ENCODE measurements at regions not wholly inside any gene's neighbourhood (a gene's known extent, or its start where the extent isn't known, plus 50 kb on each side); places are given as distances from the start of the nearest gene placed in this dataset.
"Not testable (repeated sequence)": the region's sequence is repeated elsewhere in the genome, so short reads cannot be mapped to it uniquely, and the experiment has no call there.

- DNase-seq (ENCODE audit: low read depth in 2 of 2), result no peak
Measured at GRCh38 chr16:86344586-86344871, 165.8 kb upstream of the FOXF1 start.

DNA sequence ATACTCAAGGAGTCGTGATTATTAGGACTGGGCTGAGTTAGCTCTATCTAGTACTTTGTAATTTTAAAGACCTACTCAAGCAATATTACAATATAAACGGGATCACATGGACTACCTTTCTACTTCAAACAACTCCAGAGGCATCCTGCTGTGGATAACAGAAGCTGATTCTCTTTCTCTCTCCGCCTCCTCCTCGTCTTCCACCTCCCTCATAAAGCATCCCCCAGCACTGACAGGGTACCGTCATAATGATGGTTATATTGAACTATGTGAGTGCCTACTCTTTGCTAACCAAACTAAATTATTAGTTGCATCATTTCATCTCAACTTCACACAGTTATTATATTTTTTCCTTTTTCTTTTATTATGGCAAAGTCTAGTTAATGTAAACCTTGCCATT lies 165.4 kb upstream of the FOXF1 start:
- no peak for DNase-seq (ENCODE audit: low read depth in 2 of 2)

DNA sequence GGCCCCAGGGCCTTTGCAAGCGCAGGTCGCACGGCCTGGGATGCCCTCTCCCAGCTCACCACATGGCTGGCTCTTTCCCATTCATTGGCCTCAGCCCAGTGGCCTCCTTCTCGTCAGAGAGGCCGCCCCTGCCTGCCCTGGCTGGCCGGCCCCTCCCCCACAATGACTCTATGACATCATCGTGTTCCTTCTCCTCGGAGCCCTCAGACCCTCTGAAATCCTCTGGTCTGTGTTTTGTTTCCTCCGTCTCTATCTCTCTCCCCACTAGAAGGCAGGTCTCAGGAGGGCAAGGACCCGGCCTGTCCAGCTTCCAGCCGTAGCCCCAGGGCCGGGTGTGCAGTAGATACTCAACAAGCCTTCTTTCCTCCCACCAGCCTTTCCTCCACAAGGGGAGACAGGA lies 164.8 kb upstream of the FOXF1 start:
- DNase-seq (ENCODE audit: low read depth in 2 of 2), result no peak

- no peak for DNase-seq (ENCODE audit: low read depth in 2 of 2)
Measured at GRCh38 chr16:86346034-86346433, 164.3 kb upstream of the FOXF1 start.

GRCh38 chr16:86347090-86347489 lies 163.2 kb upstream of the FOXF1 start:
- no peak for DNase-seq (ENCODE audit: low read depth in 2 of 2)

DNA sequence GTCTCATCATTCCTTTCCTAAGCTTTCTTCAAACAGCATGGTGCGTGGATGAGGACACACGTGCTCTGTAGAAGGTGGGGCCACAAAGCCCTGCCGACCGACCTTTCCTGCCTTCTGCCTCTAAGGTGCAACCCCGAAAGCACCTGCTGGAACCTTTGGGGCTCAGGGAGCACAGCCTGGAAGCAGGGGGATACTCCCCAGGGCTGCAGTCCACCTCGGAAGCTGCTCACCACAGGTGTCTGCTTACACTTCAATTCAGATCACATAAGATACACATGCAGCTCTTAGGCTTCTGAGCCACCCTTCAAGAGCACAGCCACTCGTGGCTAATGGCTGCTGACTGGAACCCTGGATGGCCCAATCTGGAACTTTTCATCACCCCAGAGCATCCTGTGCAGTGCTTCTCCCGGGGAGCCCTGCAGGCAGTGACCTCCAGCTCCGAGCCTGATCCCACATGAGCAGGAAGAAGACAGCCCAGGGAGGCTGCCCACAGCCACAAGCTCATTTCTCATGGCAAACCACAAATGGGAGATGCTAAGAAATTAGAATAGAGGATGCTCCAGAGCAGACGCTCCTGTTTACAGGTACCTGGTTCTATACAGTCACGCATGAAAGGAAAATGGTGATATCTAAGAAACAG lies 162.3 kb upstream of the FOXF1 start:
- DNase-seq (ENCODE audit: low read depth in 2 of 2), result no peak

- no peak for DNase-seq (ENCODE audit: low read depth in 2 of 2)
Measured at GRCh38 chr16:86349338-86349900, 160.9 kb upstream of the FOXF1 start.

DNA sequence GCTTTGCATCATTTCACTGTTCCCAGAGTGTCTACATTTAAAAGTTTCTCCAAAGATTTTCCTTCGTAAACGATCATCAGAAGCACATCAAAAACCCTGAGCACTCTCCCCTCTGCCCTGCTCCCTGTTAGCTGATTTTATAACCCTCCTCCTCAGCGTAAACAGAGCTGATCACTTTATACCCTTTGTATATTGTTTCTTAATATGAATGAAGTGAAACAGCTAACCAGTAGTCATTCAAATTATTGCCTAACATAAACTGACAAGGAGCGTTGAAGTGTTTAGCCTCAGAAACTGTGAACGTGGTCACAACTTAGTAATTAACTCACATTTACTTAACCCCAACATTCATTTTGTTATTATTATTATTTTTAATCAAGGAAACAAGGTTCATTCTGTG lies 160.0 kb upstream of the FOXF1 start:
- DNase-seq (ENCODE audit: low read depth in 2 of 2), result no peak

DNA sequence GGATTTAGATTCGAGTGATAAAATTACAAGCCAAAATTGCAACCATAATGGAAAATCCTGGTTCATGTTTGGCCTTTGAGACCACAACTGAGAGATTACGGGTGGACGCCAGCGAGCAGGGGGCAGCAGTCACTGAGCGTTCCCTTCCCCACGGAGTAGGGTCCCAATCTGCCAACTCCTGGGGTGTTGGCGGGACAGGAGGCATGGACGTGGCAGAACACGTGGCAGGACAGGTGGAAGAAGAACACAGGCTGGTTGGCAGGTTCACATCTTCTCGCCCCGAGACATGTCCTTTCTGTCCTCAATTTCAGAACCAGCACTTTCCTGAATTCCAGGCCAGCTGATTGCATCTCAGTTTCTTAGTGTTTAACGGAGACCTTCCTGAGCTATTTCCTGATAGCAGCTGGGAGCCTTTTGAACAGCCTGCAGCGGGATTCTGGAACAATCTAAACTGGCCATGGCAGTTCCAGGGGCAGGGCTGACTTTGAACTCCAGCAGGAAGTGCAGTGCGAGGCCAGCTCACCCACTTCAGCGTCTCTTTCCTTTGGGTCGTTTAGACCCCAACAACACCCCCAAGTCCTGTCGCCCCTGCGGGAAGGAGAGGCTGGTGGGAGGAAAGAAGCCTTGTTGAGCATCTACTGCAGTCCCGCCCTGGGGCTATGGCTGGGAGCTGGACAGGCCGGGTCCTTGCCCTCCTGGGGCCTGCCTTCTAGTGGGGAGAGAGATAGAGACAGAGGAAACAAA lies 159.1 kb upstream of the FOXF1 start:
- DNase-seq (ENCODE audit: low read depth in 2 of 2), result no peak

DNA sequence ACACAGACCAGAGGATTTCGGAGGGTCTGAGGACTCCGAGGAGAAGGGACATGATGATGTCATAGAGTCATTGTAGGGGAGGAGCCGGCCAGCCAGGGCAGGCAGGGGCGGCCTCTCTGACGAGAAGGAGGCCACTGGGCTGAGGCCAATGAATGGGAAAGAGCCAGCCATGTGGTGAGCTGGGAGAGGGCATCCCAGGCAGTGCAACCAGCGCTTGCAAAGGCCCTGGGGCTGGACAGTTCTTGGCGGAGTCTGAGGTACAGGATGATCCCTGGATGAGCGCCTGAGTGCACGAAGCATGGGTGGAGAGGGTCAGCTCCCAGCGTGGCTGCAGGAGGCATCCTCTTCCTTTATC lies 158.6 kb upstream of the FOXF1 start:
- not testable (repeated sequence) for DNase-seq (ENCODE audit: low read depth in 2 of 2)

- no peak for DNase-seq (ENCODE audit: low read depth in 2 of 2)
Measured at GRCh38 chr16:86353148-86353547, 157.2 kb upstream of the FOXF1 start.

- no peak for DNase-seq (ENCODE audit: low read depth in 2 of 2)
Measured at GRCh38 chr16:86353948-86354347, 156.4 kb upstream of the FOXF1 start.

DNA sequence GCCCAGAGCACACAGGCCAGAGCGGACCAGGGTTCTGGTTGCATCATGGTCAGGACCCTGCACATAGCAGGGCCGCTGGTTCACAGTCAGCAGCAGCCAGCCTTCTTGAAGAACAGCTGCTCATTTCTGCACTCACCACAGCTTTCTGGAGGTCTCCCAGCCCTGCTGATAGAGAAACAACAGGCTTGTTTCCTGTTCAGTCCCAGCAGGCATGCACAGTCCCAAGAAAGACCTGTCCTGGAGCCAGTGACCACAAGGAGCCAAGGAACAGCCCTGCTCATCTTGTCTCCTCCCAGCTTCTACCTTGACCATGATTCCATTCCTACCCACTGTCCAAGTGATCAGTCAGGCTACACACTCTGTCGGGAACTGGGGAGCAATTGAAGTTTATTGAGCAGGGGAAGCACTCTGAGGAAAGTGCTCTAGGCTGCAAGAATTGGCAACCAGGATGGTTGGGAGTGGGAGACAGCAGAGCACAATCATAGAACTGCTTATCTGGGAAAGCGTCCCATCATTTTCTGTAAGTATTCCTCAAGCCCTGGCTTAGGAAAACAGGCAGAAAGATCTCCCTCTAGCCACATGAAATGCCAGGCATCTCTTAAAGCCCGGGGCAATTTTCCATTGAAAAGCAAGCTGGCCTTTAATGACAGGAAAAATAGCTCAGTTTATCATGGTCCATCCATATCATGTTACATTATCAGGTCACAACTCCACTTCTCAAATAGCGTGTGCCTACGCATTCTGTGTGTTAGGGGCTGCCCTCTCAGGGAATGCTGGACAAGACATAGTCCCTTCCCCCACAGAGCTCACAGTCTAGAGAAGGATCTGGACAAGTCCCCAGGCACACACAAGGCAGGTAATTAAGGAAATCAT lies 155.4 kb upstream of the FOXF1 start:
- DNase-seq (ENCODE audit: low read depth in 2 of 2), result no peak

DNA sequence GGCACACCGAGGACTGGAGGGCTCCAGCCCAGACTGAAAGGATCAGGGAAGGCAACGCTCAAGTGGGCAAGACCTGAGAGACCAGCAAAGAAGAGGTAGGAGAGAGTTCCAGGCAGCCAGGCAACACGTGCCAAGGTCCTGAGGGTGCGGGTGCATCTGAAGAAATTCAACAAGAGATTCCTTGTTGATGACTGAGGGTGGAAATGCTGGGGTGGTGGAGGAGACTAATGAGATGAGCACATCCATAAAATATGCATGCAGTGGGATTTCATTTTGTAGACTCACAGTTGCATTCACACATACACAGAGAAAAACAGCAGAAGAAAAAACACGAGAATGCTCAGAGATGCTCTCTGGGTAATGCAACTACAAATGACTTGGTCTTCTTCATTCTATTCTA lies 154.8 kb upstream of the FOXF1 start:
- no peak for DNase-seq (ENCODE audit: low read depth in 2 of 2)

GRCh38 chr16:86355951-86356350 lies 154.4 kb upstream of the FOXF1 start:
- no peak for DNase-seq (ENCODE audit: low read depth in 2 of 2)

GRCh38 chr16:86356804-86357203 lies 153.5 kb upstream of the FOXF1 start:
- DNase-seq (ENCODE audit: low read depth in 2 of 2), result no peak

DNA sequence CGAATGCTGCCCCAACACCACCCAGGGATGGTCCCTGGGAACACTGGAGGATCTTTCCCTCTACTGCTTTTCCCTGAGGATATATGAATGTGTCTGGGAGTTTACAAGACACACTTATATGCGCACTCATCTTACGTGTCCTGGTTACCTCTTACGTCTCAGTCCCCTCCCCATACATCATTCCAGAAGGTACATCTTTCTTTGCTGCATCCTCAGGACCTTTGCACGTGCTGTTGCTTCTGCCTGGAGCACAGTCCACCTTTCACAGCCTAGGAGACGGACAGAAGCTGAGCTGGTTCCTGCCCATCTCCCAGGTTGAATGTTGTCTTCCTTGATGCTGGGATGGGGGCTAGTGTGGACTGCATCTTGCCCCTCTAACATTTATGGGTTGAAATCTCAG lies 153.0 kb upstream of the FOXF1 start:
- no peak for DNase-seq (ENCODE audit: low read depth in 2 of 2)

- DNase-seq (ENCODE audit: low read depth in 2 of 2), result no peak
Measured at GRCh38 chr16:86357950-86358349, 152.4 kb upstream of the FOXF1 start.

DNA sequence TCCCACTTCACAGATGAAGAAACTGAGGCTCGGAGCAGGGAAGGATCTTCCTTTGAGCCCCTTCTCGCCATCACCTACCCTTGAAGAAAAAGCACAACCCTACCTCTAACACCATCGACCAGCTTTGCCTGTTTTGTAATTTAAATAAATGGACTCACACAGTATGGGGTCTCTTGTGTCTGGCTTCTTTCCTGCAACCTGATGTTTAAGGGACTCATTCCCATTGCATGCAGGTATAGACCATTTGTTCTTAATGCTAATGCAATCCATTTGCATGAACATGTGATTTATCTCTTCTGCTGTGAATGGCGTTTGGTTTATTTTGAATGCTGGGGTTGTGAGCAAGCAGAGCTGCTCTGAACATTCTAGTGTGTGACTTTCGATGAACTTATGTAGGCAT lies 150.8 kb upstream of the FOXF1 start:
- DNase-seq (ENCODE audit: low read depth in 2 of 2), result no peak

- DNase-seq (ENCODE audit: low read depth in 2 of 2), result no peak
Measured at GRCh38 chr16:86362155-86362849, 148.0 kb upstream of the FOXF1 start.

- no peak for DNase-seq (ENCODE audit: low read depth in 2 of 2)
Measured at GRCh38 chr16:86363057-86363490, 147.3 kb upstream of the FOXF1 start.

Data from stimulated activated CD4-positive, alpha-beta T cell treated with anti-CD3 and anti-CD28 coated beads, Interleukin-15, amount 100 ng/mL, for 48 hours (primary cell).